Mucosa of rectum (tissue), 2 donors: ENCODE measurements at regions not wholly inside any gene's neighbourhood (a gene's known extent, or its start where the extent isn't known, plus 50 kb on each side); places are given as distances from the start of the nearest gene placed in this dataset.

Experiments used
- H3K27ac ChIP-seq, 2 donors: one replicate each; pipeline ENCODE4 v1.7.0; 2013; ENCODE audit warnings: inconsistent platforms in 2 of 2, low read depth in 2 of 2, low read length in 2 of 2
- H3K27me3 ChIP-seq, 2 donors: one replicate each; pipeline ENCODE4 v1.7.0; 2013; ENCODE audit warnings: low read length in 2 of 2; ENCODE audit not compliant: control insufficient read depth in 2 of 2, insufficient read depth in 2 of 2
- H3K36me3 ChIP-seq, 2 donors: one replicate each; pipeline ENCODE4 v1.7.0; 2013; ENCODE audit warnings: low read length in 2 of 2; ENCODE audit not compliant: control insufficient read depth in 2 of 2, insufficient read depth in 2 of 2
- H3K4me1 ChIP-seq, 2 donors: one replicate each; pipeline ENCODE4 v1.7.0; 2013; ENCODE audit warnings: low read length in 2 of 2, mild to moderate bottlenecking in 1 of 2; ENCODE audit not compliant: control insufficient read depth in 2 of 2, insufficient read depth in 2 of 2
- H3K4me3 ChIP-seq, 2 donors: one replicate each; pipeline ENCODE4 v1.7.0; 2013; ENCODE audit warnings: low read length in 2 of 2
- H3K9ac ChIP-seq, 2 donors: one replicate each; pipeline ENCODE4 v1.7.0; 2013; ENCODE audit warnings: low read length in 2 of 2, low read depth in 1 of 2, mild to moderate bottlenecking in 1 of 2
- H3K9me3 ChIP-seq, 2 donors: one replicate each; pipeline ENCODE4 v1.7.0; 2013; ENCODE audit warnings: low read length in 2 of 2; ENCODE audit not compliant: control insufficient read depth in 2 of 2
- donor health status: healthy.
- donor health status: Normal muscosa, but diverticular disease.

GRCh38 chr9:90948156-90948555 lies 146.5 kb downstream of the SYK start:
- H3K9me3 ChIP-seq, result no peaks in the 10 kb centered on the region
- peaks cover 9 to 12% of the 10 kb centered on the region in 2 donors for H3K4me1 ChIP-seq
- peaks cover 0 to 2% of the 10 kb centered on the region in 2 donors for H3K27me3 ChIP-seq
- no peak overlapping the region for H3K9ac ChIP-seq
- peak overlapping the region in 1 of 2 donors; percentile 33 for H3K4me3 ChIP-seq
- peak overlapping the region in 1 of 2 donors; percentile 61 for H3K27ac ChIP-seq
- no peaks in the 10 kb centered on the region for H3K36me3 ChIP-seq

DNA sequence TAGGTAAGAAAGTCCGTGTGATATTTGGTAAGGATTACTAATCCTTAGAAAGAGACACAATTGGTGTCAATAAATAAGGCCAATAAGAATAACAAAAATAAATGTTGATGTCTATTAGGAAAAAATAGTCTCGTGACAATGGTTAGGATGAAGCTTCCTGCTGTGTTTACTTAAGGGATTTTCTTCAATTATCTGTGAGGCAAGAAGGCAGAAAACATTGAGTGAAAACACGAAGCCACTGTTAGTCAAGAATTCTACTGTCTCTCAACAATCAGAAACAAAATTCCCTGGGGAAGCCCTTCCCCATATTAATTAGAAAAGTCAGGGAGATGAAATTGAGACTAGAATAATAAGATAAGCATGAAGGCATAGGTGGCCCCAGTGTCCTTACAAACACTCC lies 149.0 kb downstream of the SYK start:
- H3K36me3 ChIP-seq, result no peaks in the 10 kb centered on the region
- peaks cover 0 to 2% of the 10 kb centered on the region in 2 donors for H3K27me3 ChIP-seq
- H3K27ac ChIP-seq, result no peak overlapping the region
- H3K4me3 ChIP-seq, result no peak overlapping the region
- no peak overlapping the region for H3K9ac ChIP-seq
- H3K4me1 ChIP-seq, result peaks cover 9 to 12% of the 10 kb centered on the region in 2 donors
- no peaks in the 10 kb centered on the region for H3K9me3 ChIP-seq

DNA sequence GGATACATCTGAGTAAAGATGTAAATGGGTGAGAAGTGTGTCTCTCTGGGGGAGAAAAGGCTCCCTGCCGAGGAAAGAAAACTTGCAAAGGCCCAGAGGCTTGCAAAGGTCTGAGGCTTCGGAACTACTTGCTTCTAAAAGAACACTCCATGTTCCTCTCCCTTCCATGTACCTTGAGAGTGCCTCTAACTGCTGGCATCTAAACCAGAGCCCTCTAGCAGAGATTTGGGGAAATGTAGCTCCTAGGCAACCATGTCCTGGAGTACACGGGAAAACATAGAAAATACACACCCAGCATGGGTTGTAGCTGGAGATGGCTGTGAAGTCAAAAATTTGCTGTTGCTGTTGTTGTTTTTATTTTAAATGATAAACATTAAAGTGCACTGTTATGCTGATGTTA lies 151.6 kb downstream of the SYK start:
- H3K9ac ChIP-seq, result no peak overlapping the region
- H3K4me1 ChIP-seq, result peaks cover 0 to 11% of the 10 kb centered on the region in 2 donors
- no peaks in the 10 kb centered on the region for H3K36me3 ChIP-seq
- H3K4me3 ChIP-seq, result no peak overlapping the region
- peaks cover 0 to 2% of the 10 kb centered on the region in 2 donors for H3K27me3 ChIP-seq
- no peaks in the 10 kb centered on the region for H3K9me3 ChIP-seq
- no peak overlapping the region for H3K27ac ChIP-seq

DNA sequence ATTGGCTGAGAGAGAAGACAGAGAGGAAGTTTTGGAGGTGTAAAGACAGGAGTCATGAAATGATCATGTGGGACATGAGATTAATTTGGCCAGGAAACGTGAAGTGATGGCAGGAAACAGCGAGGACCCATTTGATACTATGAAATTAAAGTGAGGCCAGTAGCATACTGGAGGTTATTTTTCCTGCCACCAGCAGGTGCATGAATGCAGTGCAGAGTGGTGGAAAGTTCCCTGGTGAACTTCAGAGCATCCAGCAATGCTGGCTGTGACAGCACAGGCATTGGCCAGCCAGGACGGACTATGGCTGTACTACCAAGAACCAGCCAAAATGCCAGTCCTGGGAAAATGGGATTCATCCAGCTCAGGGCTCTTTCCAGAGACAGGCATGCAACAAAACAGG lies 152.2 kb downstream of the SYK start:
- H3K9ac ChIP-seq, result no peak overlapping the region
- no peak overlapping the region for H3K4me3 ChIP-seq
- peaks cover 5 to 10% of the 10 kb centered on the region in 2 donors for H3K4me1 ChIP-seq
- H3K27me3 ChIP-seq, result peaks cover 0 to 2% of the 10 kb centered on the region in 2 donors
- H3K9me3 ChIP-seq, result no peaks in the 10 kb centered on the region
- no peaks in the 10 kb centered on the region for H3K36me3 ChIP-seq
- no peak overlapping the region for H3K27ac ChIP-seq

DNA sequence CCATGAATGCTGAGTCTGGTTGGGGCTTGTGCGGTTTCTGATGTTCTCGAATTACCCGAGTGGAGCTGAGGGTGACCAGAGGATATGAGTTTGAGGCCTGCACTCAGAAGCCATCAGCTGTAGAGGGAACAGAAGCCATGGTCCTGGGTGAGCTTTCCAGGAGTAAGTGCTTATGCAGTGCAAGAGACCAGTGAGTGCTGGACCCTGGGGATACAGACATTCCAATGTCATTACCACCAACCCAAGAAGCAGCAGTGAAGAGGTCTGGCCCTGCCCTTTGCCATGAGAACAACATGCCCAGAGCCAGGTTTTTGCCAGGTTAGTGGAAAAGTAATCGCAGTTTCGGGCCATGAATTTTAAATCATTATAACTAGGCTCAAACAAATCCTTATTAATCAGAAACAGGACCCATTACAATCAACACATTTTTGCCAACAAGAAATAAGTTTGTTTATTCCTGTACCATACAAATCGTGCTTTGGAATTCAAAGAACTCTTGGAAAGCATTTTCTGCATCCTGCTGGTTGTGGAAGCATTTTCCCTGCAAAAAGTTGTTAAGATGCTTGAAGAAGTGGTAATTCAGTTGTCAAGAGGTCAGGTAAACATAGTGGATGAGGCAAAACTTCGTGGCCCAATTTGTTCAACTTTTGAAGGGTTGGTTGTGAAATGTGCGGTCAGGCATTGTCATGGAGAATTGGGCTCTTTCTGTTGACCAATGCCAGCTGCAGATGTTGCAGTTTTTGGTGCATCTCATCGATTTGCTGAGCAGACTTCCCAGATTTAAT lies 154.6 kb downstream of the SYK start:
- peaks cover 5 to 8% of the 10 kb centered on the region in 2 donors for H3K4me1 ChIP-seq
- no peak overlapping the region for H3K27ac ChIP-seq
- H3K27me3 ChIP-seq, result peaks cover 0 to 5% of the 10 kb centered on the region in 2 donors
- no peak overlapping the region for H3K4me3 ChIP-seq
- no peak overlapping the region for H3K9ac ChIP-seq
- no peaks in the 10 kb centered on the region for H3K36me3 ChIP-seq
- H3K9me3 ChIP-seq, result no peaks in the 10 kb centered on the region

DNA sequence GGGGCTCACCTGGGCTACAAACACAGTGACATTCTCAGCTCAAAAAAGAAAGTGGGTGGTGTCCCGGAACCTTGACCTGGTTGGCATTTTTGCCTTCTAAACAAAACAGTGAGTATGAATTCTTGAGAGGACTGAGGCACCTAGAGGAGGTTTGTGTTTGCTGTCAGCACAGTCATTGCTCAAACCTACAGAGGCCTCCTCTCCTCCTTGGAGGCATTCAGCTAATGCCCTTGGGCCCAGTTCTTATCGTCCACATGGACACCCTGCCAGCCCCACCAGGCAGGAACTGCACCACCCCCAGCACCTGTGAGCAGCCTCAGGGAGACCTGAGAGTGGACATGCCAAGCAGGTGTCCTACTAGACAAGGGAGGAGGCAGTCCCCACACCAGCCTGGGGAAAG lies 156.7 kb downstream of the SYK start:
- H3K36me3 ChIP-seq, result no peaks in the 10 kb centered on the region
- peaks cover 0 to 5% of the 10 kb centered on the region in 2 donors for H3K27me3 ChIP-seq
- H3K4me3 ChIP-seq, result no peak overlapping the region
- H3K9ac ChIP-seq, result no peak overlapping the region
- H3K9me3 ChIP-seq, result no peaks in the 10 kb centered on the region
- peaks cover 5 to 8% of the 10 kb centered on the region in 2 donors for H3K4me1 ChIP-seq
- no peak overlapping the region for H3K27ac ChIP-seq

- peaks cover 8 to 13% of the 10 kb centered on the region in 2 donors for H3K4me1 ChIP-seq
- H3K27me3 ChIP-seq, result peaks cover 0 to 6% of the 10 kb centered on the region in 2 donors
- no peaks in the 10 kb centered on the region for H3K9me3 ChIP-seq
- no peak overlapping the region for H3K27ac ChIP-seq
- H3K9ac ChIP-seq, result no peak overlapping the region
- H3K4me3 ChIP-seq, result no peak overlapping the region
- no peaks in the 10 kb centered on the region for H3K36me3 ChIP-seq
Measured at GRCh38 chr9:90960941-90961340, 159.3 kb downstream of the SYK start.

GRCh38 chr9:90961375-90961774 lies 159.8 kb downstream of the SYK start:
- no peak overlapping the region for H3K9ac ChIP-seq
- no peak overlapping the region for H3K4me3 ChIP-seq
- H3K27me3 ChIP-seq, result peaks cover 0 to 6% of the 10 kb centered on the region in 2 donors
- peaks cover 8 to 13% of the 10 kb centered on the region in 2 donors for H3K4me1 ChIP-seq
- no peaks in the 10 kb centered on the region for H3K36me3 ChIP-seq
- no peak overlapping the region for H3K27ac ChIP-seq
- H3K9me3 ChIP-seq, result no peaks in the 10 kb centered on the region

DNA sequence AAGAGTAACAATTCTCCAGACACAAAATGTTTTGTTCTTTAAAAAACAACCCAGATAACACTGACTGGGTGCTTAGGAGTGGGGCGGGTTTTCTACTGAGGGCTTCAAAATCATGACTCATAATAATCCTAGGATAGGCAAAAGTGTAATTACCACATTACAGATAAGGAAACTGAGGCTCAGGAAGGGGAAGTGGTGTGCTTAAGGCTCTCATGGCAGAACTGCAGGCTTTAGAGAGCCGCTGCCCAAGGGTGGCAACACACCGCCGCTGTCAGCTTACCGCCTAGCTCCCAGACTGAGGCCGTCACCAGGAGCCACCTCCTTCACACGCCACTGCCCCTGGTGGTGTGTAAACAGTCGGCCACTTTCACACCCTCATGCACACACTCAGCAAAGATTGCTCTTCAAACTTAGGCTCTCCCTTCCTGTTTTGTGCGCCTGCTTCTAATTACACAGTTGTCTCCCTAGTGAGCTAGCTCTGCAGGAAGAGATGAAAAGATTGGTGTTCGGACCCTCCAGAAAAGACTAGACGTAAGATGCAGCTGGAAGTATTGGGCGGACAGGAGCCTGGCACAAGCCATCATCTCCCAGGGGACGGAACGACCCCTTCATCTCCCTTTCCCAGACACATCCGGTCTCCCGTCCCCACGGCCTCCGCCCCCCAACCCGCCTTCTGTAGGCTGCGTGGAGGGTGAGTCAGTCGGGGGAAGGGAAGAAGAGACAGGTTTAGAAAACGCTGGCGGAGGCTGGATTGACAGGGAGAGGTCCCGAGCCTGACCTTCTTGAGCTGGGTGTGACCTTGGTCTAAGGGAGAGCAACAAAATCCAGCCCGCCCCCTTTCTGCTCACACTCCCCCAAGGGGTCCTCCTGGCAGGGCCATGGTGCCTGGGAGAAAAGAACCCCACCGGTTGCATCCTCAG lies 162.7 kb downstream of the SYK start:
- Histone ChIP-seq H3K4me1 (peaks cover 3 to 6% of the 10 kb centered on the region in 2 donors), H3K27me3 (peaks cover 0 to 6% of the 10 kb centered on the region in 2 donors), H3K27ac (peak overlapping the region in 1 of 2 donors; percentile 1), H3K9me3 (no peaks in the 10 kb centered on the region), H3K4me3 (no peak overlapping the region), H3K36me3 (no peaks in the 10 kb centered on the region), H3K9ac (no peak overlapping the region)
